HEK293 (cell line): ENCODE measurements at regions not wholly inside any gene's neighbourhood (a gene's known extent, or its start where the extent isn't known, plus 50 kb on each side); places are given as distances from the start of the nearest gene placed in this dataset.

Experiments
- CTCF ChIA-PET: fragments of 350-600 bp; formaldehyde crosslinking; extraction: SDS; loops from one replicate; lab custom pipeline; 2021; ENCODE audit warnings: antibody characterized with exemption; lab: Yijun Ruan, JAX
- POLR2A ChIA-PET: fragments of 300-600 bp; formaldehyde crosslinking; extraction: SDS; loops from one replicate; lab custom pipeline; 2020; ENCODE audit warnings: antibody characterized with exemption, inconsistent platforms; lab: Yijun Ruan, JAX
- H3K27ac ChIP-seq: fragments of 200-500 bp; sonication (Bioruptor generic); 2 replicates; pipeline ENCODE4 v1.5.1; 2014; ENCODE audit warnings: low read depth, low read length, control low read depth, inconsistent platforms; ENCODE audit errors: extremely low read depth
- H3K36me3 ChIP-seq, 2 experiments: fragments of 200-500 bp in 1 of 2; sonication (Bioruptor generic) in 1 of 2; 1 replicate in 1 of 2; 2 replicates in 1 of 2; pipeline ENCODE4 v1.5.1; 2014 to 2017; ENCODE audit warnings: inconsistent platforms in 2 of 2, low read length in 2 of 2; ENCODE audit not compliant: control insufficient read depth in 2 of 2, insufficient read depth in 1 of 2
- H3K4me1 ChIP-seq: fragments of 200-500 bp; sonication (Bioruptor generic); 2 replicates; pipeline ENCODE4 v1.5.1; 2014; ENCODE audit warnings: mild to moderate bottlenecking, low read length, inconsistent platforms; ENCODE audit not compliant: control insufficient read depth, insufficient read depth
- H3K4me3 ChIP-seq: 2 replicates; pipeline ENCODE4 v1.5.1; 2011; ENCODE audit warnings: low read depth, mild to moderate bottlenecking, control low read depth, low read length, moderate library complexity
- H3K9me3 ChIP-seq: fragments of 200-500 bp; sonication (Bioruptor generic); 2 replicates; pipeline ENCODE4 v1.5.1; 2014; ENCODE audit warnings: low read depth, low read length, inconsistent platforms; ENCODE audit not compliant: control insufficient read depth, insufficient read depth
- CTCF ChIP-seq: fragments of 450-650 bp; formaldehyde crosslinking; IDR thresholded peaks from 2 replicates; pipeline ENCODE4 v1.5.1; 2016; ENCODE audit warnings: missing biosample characterization, missing genetic modification characterization
- HOXD13 ChIP-seq: sonication (generic); formaldehyde crosslinking; IDR thresholded peaks from 2 replicates; pipeline ENCODE4 v1.8.0; 2022; ENCODE audit warnings: missing genetic modification reagents, borderline replicate concordance
- KLF16 ChIP-seq: fragments of 450-650 bp; formaldehyde crosslinking; IDR thresholded peaks from 2 replicates; pipeline ENCODE4 v1.5.1; 2017; ENCODE audit warnings: missing biosample characterization, missing genetic modification characterization
- ZBTB6 ChIP-seq: fragments of 450-650 bp; formaldehyde crosslinking; IDR thresholded peaks from 2 replicates; pipeline ENCODE4 v1.5.1; 2017; ENCODE audit warnings: missing biosample characterization, missing genetic modification characterization
- ZNF112 ChIP-seq: fragments of 450-650 bp; formaldehyde crosslinking; IDR thresholded peaks from 2 replicates; pipeline ENCODE4 v1.5.0; 2017; ENCODE audit warnings: missing biosample characterization, missing genetic modification characterization
- ZNF132 ChIP-seq: fragments of 450-650 bp; formaldehyde crosslinking; IDR thresholded peaks from 2 replicates; pipeline ENCODE4 v1.5.1; 2017; ENCODE audit warnings: missing biosample characterization, missing genetic modification characterization, borderline replicate concordance
- ZNF223 ChIP-seq: fragments of 450-650 bp; formaldehyde crosslinking; IDR thresholded peaks from 2 replicates; pipeline ENCODE4 v1.5.1; 2016; ENCODE audit warnings: missing biosample characterization, missing genetic modification characterization
- ZNF292 ChIP-seq: fragments of 450-650 bp; formaldehyde crosslinking; IDR thresholded peaks from 2 replicates; pipeline ENCODE4 v1.5.1; 2016; ENCODE audit warnings: low read depth, missing biosample characterization, missing genetic modification characterization, borderline replicate concordance
- ZNF324 ChIP-seq: fragments of 450-650 bp; formaldehyde crosslinking; IDR thresholded peaks from 2 replicates; pipeline ENCODE4 v1.5.1; 2016; ENCODE audit warnings: missing biosample characterization, missing genetic modification characterization
- ZNF362 ChIP-seq: fragments of 450-650 bp; formaldehyde crosslinking; IDR thresholded peaks from 2 replicates; pipeline ENCODE4 v1.5.1; 2016; ENCODE audit warnings: missing biosample characterization, missing genetic modification characterization
- ZNF394 ChIP-seq: fragments of 450-650 bp; formaldehyde crosslinking; IDR thresholded peaks from 2 replicates; pipeline ENCODE4 v1.5.1; 2016; ENCODE audit warnings: missing biosample characterization, missing genetic modification characterization, mild to moderate bottlenecking, moderate library complexity, borderline replicate concordance
- ZNF404 ChIP-seq: fragments of 450-650 bp; formaldehyde crosslinking; IDR thresholded peaks from 2 replicates; pipeline ENCODE4 v1.5.1; 2017; ENCODE audit warnings: missing biosample characterization, missing genetic modification characterization
- ZNF571 ChIP-seq: fragments of 450-650 bp; formaldehyde crosslinking; IDR thresholded peaks from 2 replicates; pipeline ENCODE4 v1.5.0; 2017; ENCODE audit warnings: missing biosample characterization, missing genetic modification characterization
- ZSCAN16 ChIP-seq: fragments of 450-650 bp; formaldehyde crosslinking; IDR thresholded peaks from 2 replicates; pipeline ENCODE4 v1.5.1; 2016; ENCODE audit warnings: missing biosample characterization, missing genetic modification characterization
- TF ChIP-seq, protein P1 (sequence below): fragments of 450-650 bp; formaldehyde crosslinking; IDR thresholded peaks from 2 replicates; pipeline ENCODE4 v1.5.0; 2017; ENCODE audit warnings: missing biosample characterization, missing genetic modification characterization, borderline replicate concordance
- TF ChIP-seq, protein P2 (sequence below): fragments of 450-650 bp; formaldehyde crosslinking; IDR thresholded peaks from 2 replicates; pipeline ENCODE4 v1.5.1; 2016; ENCODE audit warnings: missing biosample characterization, missing genetic modification characterization
- TF ChIP-seq, protein P3 (sequence below): fragments of 450-650 bp; formaldehyde crosslinking; IDR thresholded peaks from 2 replicates; pipeline ENCODE4 v1.5.1; 2016; ENCODE audit warnings: missing biosample characterization, missing genetic modification characterization
- TF ChIP-seq, protein P4 (sequence below): fragments of 450-650 bp; formaldehyde crosslinking; optimal IDR thresholded peaks from 2 replicates; pipeline ENCODE3; 2016; ENCODE audit warnings: missing biosample characterization, mild to moderate bottlenecking, missing genetic modification characterization

- H3K4me1 ChIP-seq = no peaks in the 10 kb centered on the region
- H3K4me3 ChIP-seq = no peak overlapping the region
- POLR2A ChIA-PET = no interaction called here
- H3K36me3 ChIP-seq = no peaks in the 10 kb centered on the region
- CTCF ChIA-PET = interaction anchor here (1.0 to 1.2 kb wide), 2 partner anchors 13 to 366 kb away, joined by 3 to 4 read pairs; no protein-coding TSS in a partner anchor
- H3K27ac ChIP-seq = no peak overlapping the region
- TF ChIP-seq CTCF (tag by site-specific recombination) (no peak), ZNF404 (no peak), ZNF394 (tag by site-specific recombination) (no peak), ZNF362 (tag by site-specific recombination) (no peak), ZNF132 (no peak), ZNF324 (tag by site-specific recombination) (no peak), ZNF112 (no peak), ZNF292 (no peak), ZBTB6 (tag by site-specific recombination) (no peak), ZSCAN16 (tag by site-specific recombination) (no peak), ZNF223 (tag by site-specific recombination) (no peak), KLF16 (tag by site-specific recombination) (no peak)
- TF ChIP-seq, protein P1, sequence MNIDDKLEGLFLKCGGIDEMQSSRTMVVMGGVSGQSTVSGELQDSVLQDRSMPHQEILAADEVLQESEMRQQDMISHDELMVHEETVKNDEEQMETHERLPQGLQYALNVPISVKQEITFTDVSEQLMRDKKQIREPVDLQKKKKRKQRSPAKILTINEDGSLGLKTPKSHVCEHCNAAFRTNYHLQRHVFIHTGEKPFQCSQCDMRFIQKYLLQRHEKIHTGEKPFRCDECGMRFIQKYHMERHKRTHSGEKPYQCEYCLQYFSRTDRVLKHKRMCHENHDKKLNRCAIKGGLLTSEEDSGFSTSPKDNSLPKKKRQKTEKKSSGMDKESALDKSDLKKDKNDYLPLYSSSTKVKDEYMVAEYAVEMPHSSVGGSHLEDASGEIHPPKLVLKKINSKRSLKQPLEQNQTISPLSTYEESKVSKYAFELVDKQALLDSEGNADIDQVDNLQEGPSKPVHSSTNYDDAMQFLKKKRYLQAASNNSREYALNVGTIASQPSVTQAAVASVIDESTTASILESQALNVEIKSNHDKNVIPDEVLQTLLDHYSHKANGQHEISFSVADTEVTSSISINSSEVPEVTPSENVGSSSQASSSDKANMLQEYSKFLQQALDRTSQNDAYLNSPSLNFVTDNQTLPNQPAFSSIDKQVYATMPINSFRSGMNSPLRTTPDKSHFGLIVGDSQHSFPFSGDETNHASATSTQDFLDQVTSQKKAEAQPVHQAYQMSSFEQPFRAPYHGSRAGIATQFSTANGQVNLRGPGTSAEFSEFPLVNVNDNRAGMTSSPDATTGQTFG (tag by site-specific recombination) = no peak
- H3K9me3 ChIP-seq = no peaks in the 10 kb centered on the region
Measured at GRCh38 chr15:94683902-94684301, 452.5 kb downstream of the MCTP2 start.

DNA sequence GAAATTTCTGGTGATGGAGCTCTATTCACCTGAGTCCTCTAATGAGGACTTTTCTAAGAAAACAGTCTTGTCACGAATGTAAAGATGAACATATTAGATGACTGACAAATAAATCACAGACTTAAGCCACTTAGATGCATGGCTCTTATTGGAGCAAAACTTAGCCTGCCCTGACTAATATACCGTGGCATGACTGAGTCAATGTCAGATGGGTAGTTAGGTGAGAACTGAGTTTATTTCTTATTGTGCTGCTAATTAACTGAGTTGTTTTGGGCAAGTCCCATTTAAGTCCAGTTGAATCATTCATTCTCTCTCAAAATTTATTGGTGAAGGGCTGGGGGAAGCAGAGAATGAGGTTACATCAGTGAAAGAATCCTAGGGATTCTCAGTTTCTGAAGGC is 459.8 kb downstream of the MCTP2 start:
- no peak overlapping the region for H3K27ac ChIP-seq
- no peak overlapping the region for H3K4me3 ChIP-seq
- H3K4me1 ChIP-seq = no peaks in the 10 kb centered on the region
- POLR2A ChIA-PET = no interaction called here
- H3K36me3 ChIP-seq = no peaks in the 10 kb centered on the region
- TF ChIP-seq HOXD13 (CRISPR knock-in tag) = no peak
- TF ChIP-seq ZNF571 (tag by site-specific recombination) = no peak
- CTCF ChIA-PET = no interaction called here
- H3K9me3 ChIP-seq = no peaks in the 10 kb centered on the region; the same call in 1 of the 2 replicates

- Histone ChIP-seq H3K4me1 (no peaks in the 10 kb centered on the region), H3K27ac (no peak overlapping the region), H3K9me3 (no peaks in the 10 kb centered on the region; the same call in 1 of the 2 replicates), H3K4me3 (no peak overlapping the region), H3K36me3 (no peaks in the 10 kb centered on the region)
- ChIA-PET CTCF (no interaction called here), POLR2A (no interaction called here)
- TF ChIP-seq, protein P2, sequence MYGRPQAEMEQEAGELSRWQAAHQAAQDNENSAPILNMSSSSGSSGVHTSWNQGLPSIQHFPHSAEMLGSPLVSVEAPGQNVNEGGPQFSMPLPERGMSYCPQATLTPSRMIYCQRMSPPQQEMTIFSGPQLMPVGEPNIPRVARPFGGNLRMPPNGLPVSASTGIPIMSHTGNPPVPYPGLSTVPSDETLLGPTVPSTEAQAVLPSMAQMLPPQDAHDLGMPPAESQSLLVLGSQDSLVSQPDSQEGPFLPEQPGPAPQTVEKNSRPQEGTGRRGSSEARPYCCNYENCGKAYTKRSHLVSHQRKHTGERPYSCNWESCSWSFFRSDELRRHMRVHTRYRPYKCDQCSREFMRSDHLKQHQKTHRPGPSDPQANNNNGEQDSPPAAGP (tag by site-specific recombination) = no peak
- TF ChIP-seq, protein P3, sequence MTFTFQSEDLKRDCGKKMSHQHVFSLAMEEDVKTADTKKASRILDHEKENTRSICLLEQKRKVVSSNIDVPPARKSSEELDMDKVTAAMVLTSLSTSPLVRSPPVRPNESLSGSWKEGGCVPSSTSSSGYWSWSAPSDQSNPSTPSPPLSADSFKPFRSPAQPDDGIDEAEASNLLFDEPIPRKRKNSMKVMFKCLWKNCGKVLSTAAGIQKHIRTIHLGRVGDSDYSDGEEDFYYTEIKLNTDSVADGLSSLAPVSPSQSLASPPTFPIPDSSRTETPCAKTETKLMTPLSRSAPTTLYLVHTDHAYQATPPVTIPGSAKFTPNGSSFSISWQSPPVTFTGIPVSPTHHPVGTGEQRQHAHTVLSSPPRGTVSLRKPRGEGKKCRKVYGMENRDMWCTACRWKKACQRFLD (tag by site-specific recombination) = no peak
- TF ChIP-seq, protein P4, sequence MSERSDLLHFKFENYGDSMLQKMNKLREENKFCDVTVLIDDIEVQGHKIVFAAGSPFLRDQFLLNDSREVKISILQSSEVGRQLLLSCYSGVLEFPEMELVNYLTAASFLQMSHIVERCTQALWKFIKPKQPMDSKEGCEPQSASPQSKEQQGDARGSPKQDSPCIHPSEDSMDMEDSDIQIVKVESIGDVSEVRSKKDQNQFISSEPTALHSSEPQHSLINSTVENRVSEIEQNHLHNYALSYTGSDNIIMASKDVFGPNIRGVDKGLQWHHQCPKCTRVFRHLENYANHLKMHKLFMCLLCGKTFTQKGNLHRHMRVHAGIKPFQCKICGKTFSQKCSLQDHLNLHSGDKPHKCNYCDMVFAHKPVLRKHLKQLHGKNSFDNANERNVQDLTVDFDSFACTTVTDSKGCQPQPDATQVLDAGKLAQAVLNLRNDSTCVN = no peak
Measured at GRCh38 chr15:94692710-94693109, 461.3 kb downstream of the MCTP2 start.
